Cardiac muscle cell (in vitro differentiated cells and primary cell): ENCODE measurements at regions not wholly inside any gene's neighbourhood (a gene's known extent, or its start where the extent isn't known, plus 50 kb on each side); places are given as distances from the start of the nearest gene placed in this dataset.

Experiments
- DNase-seq, 2 donors: peaks; one replicate each; pipeline versions ENCODE4 v3.0.0 to v3.0.0-alpha.2; 2010 to 2017; ENCODE audit warnings: low read depth in 1 of 2, low spot score in 1 of 2
- H3K27ac ChIP-seq: fragments of 200-600 bp; sonication (generic); 2 replicates; pipeline ENCODE4 v1.5.1; 2016
- H3K27me3 ChIP-seq: fragments of 200-600 bp; sonication (generic); 2 replicates; pipeline ENCODE4 v1.6.0; 2016; ENCODE audit warnings: control low read depth
- H3K36me3 ChIP-seq: fragments of 200-600 bp; sonication (generic); 2 replicates; pipeline ENCODE4 v1.5.1; 2016; ENCODE audit warnings: control low read depth
- H3K4me1 ChIP-seq: fragments of 200-600 bp; sonication (generic); 2 replicates; pipeline ENCODE4 v1.8.1; 2017; ENCODE audit warnings: low read depth, mild to moderate bottlenecking, mixed run types
- H3K4me3 ChIP-seq: fragments of 200-600 bp; sonication (generic); 2 replicates; pipeline ENCODE4 v1.5.1; 2016; ENCODE audit warnings: mild to moderate bottlenecking
- H3K9me3 ChIP-seq: fragments of 200-600 bp; sonication (generic); 2 replicates; pipeline ENCODE4 v1.5.1; 2017; ENCODE audit warnings: low read depth, mild to moderate bottlenecking, control low read depth
- TF ChIP-seq, protein P1 (sequence below): IDR thresholded peaks from 2 replicates; pipeline ENCODE4 v1.5.1; 2012; ENCODE audit warnings: low read depth, mild to moderate bottlenecking, low read length

GRCh38 chr6:37766717-37767116, 52.8 kb upstream of the ZFAND3 start:
- Histone ChIP-seq H3K36me3 (no peaks in the 10 kb centered on the region), H3K27ac (no peak overlapping the region), H3K4me3 (no peak overlapping the region), H3K4me1 (no peaks in the 10 kb centered on the region), H3K27me3 (peaks cover 55% of the 10 kb centered on the region), H3K9me3 (no peaks in the 10 kb centered on the region)
- TF ChIP-seq, protein P1, sequence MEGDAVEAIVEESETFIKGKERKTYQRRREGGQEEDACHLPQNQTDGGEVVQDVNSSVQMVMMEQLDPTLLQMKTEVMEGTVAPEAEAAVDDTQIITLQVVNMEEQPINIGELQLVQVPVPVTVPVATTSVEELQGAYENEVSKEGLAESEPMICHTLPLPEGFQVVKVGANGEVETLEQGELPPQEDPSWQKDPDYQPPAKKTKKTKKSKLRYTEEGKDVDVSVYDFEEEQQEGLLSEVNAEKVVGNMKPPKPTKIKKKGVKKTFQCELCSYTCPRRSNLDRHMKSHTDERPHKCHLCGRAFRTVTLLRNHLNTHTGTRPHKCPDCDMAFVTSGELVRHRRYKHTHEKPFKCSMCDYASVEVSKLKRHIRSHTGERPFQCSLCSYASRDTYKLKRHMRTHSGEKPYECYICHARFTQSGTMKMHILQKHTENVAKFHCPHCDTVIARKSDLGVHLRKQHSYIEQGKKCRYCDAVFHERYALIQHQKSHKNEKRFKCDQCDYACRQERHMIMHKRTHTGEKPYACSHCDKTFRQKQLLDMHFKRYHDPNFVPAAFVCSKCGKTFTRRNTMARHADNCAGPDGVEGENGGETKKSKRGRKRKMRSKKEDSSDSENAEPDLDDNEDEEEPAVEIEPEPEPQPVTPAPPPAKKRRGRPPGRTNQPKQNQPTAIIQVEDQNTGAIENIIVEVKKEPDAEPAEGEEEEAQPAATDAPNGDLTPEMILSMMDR: no peak
- DNase-seq: no peak

DNA sequence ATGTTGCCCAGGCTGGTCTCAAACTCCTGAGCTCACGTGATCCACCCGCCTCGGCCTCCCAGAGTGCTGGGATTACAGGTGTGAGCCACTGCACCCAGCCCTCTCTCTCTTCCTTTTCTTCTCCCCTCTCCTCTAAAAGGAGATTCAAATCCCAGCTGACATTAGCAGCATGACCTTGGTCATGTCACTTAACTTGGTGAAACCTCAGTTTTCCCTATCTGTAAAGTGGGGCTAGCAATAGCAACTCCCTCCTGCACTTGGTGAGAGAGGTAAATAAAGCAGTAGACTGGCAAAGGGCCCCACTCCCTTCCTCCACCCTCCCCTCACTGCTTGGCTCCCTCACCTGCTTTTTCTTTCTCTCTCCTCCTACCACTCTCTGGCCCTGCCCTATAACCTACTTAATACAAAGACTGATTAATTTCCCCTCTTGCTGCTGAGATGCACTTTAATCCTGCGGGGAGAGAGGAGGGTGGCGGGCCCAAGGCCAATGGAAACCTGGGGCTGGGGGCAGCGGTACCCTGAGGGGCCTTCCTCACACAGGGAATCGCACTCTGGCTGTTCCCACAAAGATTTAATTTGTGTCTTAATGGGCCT, 54.2 kb upstream of the ZFAND3 start:
- Histone ChIP-seq H3K4me3 (no peak overlapping the region), H3K4me1 (no peaks in the 10 kb centered on the region), H3K9me3 (no peaks in the 10 kb centered on the region), H3K36me3 (no peaks in the 10 kb centered on the region), H3K27me3 (peaks cover 69% of the 10 kb centered on the region), H3K27ac (no peak overlapping the region)
- TF ChIP-seq, protein P1: no peak
- DNase-seq: no peak

GRCh38 chr6:37763413-37763812, 56.1 kb upstream of the ZFAND3 start:
- Histone ChIP-seq H3K4me1 (no peaks in the 10 kb centered on the region), H3K36me3 (no peaks in the 10 kb centered on the region), H3K27ac (no peak overlapping the region), H3K9me3 (no peaks in the 10 kb centered on the region), H3K27me3 (peaks cover 69% of the 10 kb centered on the region), H3K4me3 (no peak overlapping the region)
- TF ChIP-seq, protein P1: no peak
- DNase-seq: no peak

DNA sequence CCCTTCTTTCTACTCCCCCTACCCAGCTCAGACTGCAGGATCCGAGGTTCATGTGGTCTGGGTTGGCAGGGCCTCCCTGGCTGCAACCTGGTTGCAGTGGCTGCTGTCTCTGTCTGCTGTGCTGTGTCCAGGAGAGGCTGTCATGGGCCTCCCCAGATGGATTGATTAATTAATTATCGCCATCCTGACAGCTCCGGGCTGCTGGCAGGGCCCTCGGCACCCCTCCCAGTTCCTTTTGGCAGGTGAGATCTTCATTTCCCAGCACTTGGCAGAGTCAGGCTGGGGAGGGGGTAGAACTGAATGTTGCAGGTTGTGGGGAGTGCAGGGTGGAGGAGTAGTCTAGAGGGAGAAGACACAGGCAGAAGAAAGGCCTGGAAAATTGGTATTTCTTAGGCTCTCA, 56.7 kb upstream of the ZFAND3 start:
- Histone ChIP-seq H3K27me3 (peaks cover 65% of the 10 kb centered on the region), H3K36me3 (no peaks in the 10 kb centered on the region)
- no peak for DNase-seq

DNA sequence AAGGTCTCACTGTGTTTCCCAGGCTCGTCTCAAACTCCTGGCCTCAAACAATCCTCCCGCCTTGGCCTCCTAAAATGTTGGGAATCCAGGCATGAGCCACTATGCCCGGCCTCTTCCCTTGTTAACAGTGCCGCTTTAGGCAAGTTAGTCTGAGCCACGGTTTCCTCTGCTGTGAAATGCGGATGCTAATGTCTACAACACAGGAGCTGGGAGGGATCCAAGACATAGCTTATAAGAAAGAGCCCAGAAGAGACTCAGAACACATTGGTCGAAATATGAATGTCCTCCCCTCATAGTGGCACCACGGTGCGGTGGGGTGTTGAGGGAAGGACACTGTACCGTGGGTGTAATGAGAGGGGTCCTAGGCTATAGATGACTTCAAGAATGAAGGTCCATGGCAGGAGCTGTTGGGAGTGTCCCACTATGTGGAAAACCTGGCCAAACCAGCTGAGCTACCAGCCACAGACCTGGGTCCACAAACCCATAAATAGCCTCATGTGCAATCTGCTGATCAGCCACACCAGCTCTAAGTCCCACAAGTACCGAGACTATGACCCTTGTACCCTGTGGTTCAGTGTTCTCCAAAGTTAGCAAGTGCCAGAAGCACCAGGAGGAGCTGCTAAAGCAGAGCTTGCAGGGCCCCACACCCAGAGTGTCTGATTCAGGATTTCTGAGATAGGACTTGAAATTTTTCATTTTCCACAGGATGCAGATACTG, 57.8 kb upstream of the ZFAND3 start:
- Histone ChIP-seq H3K27me3 (peaks cover 64% of the 10 kb centered on the region), H3K4me3 (no peak overlapping the region), H3K4me1 (no peaks in the 10 kb centered on the region), H3K36me3 (no peaks in the 10 kb centered on the region), H3K27ac (no peak overlapping the region), H3K9me3 (no peaks in the 10 kb centered on the region)
- DNase-seq: no peak
- TF ChIP-seq, protein P1: no peak

More for the DNA sequence above, 56.7 kb upstream of the ZFAND3 start:
- Histone ChIP-seq H3K27ac (no peak overlapping the region), H3K4me1 (no peaks in the 10 kb centered on the region), H3K9me3 (no peaks in the 10 kb centered on the region), H3K4me3 (no peak overlapping the region)
- TF ChIP-seq, protein P1: no peak
